Panc1 (cell line): ENCODE measurements at regions not wholly inside any gene's neighbourhood (a gene's known extent, or its start where the extent isn't known, plus 50 kb on each side); places are given as distances from the start of the nearest gene placed in this dataset.

Source experiments
- ATAC-seq: fragments of 200-7000 bp; cut with Tn5 transposase; 2 replicates; pipeline ENCODE4 v1.9.1; 2020; ENCODE audit warnings: mild to moderate bottlenecking, moderate library complexity
- BruUV-seq: library from RNA; stranded (reverse); fragments of 400-500 nt; replicated peaks from 2 replicates; lab custom pipeline; 2021; lab: Mats Ljungman, UMichigan
- CTCF ChIA-PET: fragments of 300-600 bp; sonication (Branson Sonifier 250); formaldehyde crosslinking; loops from one replicate; lab custom pipeline; 2022; ENCODE audit warnings: antibody characterized with exemption; lab: Charles Lee
- POLR2A ChIA-PET: fragments of 300-600 bp; sonication (Branson Sonifier 250); formaldehyde crosslinking; loops from one replicate; lab custom pipeline; 2022; ENCODE audit warnings: antibody characterized with exemption; lab: Charles Lee
- DNase-seq: peaks from one replicate; pipeline ENCODE4 v3.0.0-alpha.2; 2010; ENCODE audit warnings: low read depth, low spot score
- H3K27ac ChIP-seq: 2 replicates; pipeline ENCODE4 v1.5.1; 2011; ENCODE audit warnings: mild to moderate bottlenecking, low read length, inconsistent platforms
- H3K27me3 ChIP-seq: fragments of 200-500 bp; sonication (Bioruptor generic); 2 replicates; pipeline ENCODE4 v1.6.0; 2014; ENCODE audit warnings: low read length, inconsistent platforms; ENCODE audit not compliant: control insufficient read depth, insufficient read depth
- H3K36me3 ChIP-seq: fragments of 200-500 bp; sonication (Bioruptor generic); 2 replicates; pipeline ENCODE4 v1.5.1; 2014; ENCODE audit warnings: inconsistent platforms, mild to moderate bottlenecking, low read length, moderate library complexity; ENCODE audit not compliant: control insufficient read depth, insufficient read depth
- H3K4me1 ChIP-seq: 2 replicates; pipeline ENCODE4 v1.5.1; 2011; ENCODE audit warnings: inconsistent platforms, mild to moderate bottlenecking, low read length, moderate library complexity; ENCODE audit not compliant: control insufficient read depth, insufficient read depth
- H3K4me3 ChIP-seq, 2 experiments: 2 replicates each; pipeline ENCODE4 v1.5.1; 2011 to 2012; ENCODE audit warnings: low read depth in 2 of 2, low read length in 2 of 2, mild to moderate bottlenecking in 2 of 2, inconsistent platforms in 1 of 2, moderate library complexity in 1 of 2
- H3K9me3 ChIP-seq: fragments of 200-500 bp; sonication (Bioruptor generic); 2 replicates; pipeline ENCODE4 v1.5.1; 2014; ENCODE audit warnings: low read depth, mild to moderate bottlenecking, inconsistent platforms, low read length, moderate library complexity; ENCODE audit not compliant: control insufficient read depth, insufficient read depth
- POLR2AphosphoS5 ChIP-seq: IDR thresholded peaks from 2 replicates; pipeline ENCODE4 v1.6.1; 2012; ENCODE audit warnings: mild to moderate bottlenecking, low read depth, low read length, moderate library complexity
- SIN3A ChIP-seq: IDR thresholded peaks from 2 replicates; pipeline ENCODE4 v1.6.1; 2012; ENCODE audit warnings: low read depth, mild to moderate bottlenecking, low read length, moderate library complexity, borderline replicate concordance; ENCODE audit not compliant: insufficient read depth
- TCF7L2 ChIP-seq: IDR thresholded peaks from 2 replicates; pipeline ENCODE4 v1.6.1; 2011; ENCODE audit warnings: mild to moderate bottlenecking, low read depth, low read length, inconsistent platforms
- in situ Hi-C: cut with HindIII; loops from 2 replicates; pipeline ENCODE4 v1.10.0; 2016; ENCODE audit warnings: low sequenced_read_pairs, low pct_unique_long_range_greater_than_20kb
- intact Hi-C: fragments of 100-400 bp; cut with micrococcal nuclease; formaldehyde crosslinking; loops from one replicate; pipeline ENCODE4 v1.10.0; 2022; ENCODE audit not compliant: unreplicated experiment
- TF ChIP-seq, protein P1 (sequence below): fragments of 450-650 bp; IDR thresholded peaks from 2 replicates; pipeline ENCODE4 v1.5.1; 2017; ENCODE audit warnings: mild to moderate bottlenecking
- TF ChIP-seq, protein P2 (sequence below), 2 experiments: IDR thresholded peaks; 2 replicates each; pipeline ENCODE4 v1.6.1; 2011 to 2012; ENCODE audit warnings: low read depth in 2 of 2, control low read depth in 1 of 2, low read length in 1 of 2, mild to moderate bottlenecking in 1 of 2, moderate library complexity in 1 of 2; ENCODE audit not compliant: insufficient read depth in 1 of 2

GRCh38 chr10:112896273-112896672 lies 53.8 kb upstream of the TCF7L2 start:
- CTCF ChIA-PET: no interaction called here
- Histone ChIP-seq H3K4me3 (no peak overlapping the region), H3K36me3 (no peaks in the 10 kb centered on the region), H3K27ac (no peak overlapping the region), H3K27me3 (no peaks in the 10 kb centered on the region), H3K9me3 (no peaks in the 10 kb centered on the region), H3K4me1 (no peaks in the 10 kb centered on the region)
- in situ Hi-C loops (no loop called here), intact Hi-C loops (no loop called here)
- POLR2A ChIA-PET: interaction anchor here (0.6 kb wide), 1 partner anchor 20 kb away, joined by 3 read pairs; no protein-coding TSS in a partner anchor
- BruUV-seq: no TSS peak
- no peak for TF ChIP-seq SIN3A
- TF ChIP-seq TCF7L2: no peak
- TF ChIP-seq, protein P1, sequence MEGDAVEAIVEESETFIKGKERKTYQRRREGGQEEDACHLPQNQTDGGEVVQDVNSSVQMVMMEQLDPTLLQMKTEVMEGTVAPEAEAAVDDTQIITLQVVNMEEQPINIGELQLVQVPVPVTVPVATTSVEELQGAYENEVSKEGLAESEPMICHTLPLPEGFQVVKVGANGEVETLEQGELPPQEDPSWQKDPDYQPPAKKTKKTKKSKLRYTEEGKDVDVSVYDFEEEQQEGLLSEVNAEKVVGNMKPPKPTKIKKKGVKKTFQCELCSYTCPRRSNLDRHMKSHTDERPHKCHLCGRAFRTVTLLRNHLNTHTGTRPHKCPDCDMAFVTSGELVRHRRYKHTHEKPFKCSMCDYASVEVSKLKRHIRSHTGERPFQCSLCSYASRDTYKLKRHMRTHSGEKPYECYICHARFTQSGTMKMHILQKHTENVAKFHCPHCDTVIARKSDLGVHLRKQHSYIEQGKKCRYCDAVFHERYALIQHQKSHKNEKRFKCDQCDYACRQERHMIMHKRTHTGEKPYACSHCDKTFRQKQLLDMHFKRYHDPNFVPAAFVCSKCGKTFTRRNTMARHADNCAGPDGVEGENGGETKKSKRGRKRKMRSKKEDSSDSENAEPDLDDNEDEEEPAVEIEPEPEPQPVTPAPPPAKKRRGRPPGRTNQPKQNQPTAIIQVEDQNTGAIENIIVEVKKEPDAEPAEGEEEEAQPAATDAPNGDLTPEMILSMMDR: no peak
- TF ChIP-seq, protein P2, sequence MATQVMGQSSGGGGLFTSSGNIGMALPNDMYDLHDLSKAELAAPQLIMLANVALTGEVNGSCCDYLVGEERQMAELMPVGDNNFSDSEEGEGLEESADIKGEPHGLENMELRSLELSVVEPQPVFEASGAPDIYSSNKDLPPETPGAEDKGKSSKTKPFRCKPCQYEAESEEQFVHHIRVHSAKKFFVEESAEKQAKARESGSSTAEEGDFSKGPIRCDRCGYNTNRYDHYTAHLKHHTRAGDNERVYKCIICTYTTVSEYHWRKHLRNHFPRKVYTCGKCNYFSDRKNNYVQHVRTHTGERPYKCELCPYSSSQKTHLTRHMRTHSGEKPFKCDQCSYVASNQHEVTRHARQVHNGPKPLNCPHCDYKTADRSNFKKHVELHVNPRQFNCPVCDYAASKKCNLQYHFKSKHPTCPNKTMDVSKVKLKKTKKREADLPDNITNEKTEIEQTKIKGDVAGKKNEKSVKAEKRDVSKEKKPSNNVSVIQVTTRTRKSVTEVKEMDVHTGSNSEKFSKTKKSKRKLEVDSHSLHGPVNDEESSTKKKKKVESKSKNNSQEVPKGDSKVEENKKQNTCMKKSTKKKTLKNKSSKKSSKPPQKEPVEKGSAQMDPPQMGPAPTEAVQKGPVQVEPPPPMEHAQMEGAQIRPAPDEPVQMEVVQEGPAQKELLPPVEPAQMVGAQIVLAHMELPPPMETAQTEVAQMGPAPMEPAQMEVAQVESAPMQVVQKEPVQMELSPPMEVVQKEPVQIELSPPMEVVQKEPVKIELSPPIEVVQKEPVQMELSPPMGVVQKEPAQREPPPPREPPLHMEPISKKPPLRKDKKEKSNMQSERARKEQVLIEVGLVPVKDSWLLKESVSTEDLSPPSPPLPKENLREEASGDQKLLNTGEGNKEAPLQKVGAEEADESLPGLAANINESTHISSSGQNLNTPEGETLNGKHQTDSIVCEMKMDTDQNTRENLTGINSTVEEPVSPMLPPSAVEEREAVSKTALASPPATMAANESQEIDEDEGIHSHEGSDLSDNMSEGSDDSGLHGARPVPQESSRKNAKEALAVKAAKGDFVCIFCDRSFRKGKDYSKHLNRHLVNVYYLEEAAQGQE (IDR thresholded peaks at IDR 0.05; ENCODE audit: insufficient read depth in 1 of 2, low read depth in 2 of 2, low read length in 1 of 2): no peak
- no peak for TF ChIP-seq POLR2AphosphoS5
- DNase-seq (no peak), ATAC-seq (no peak)

GRCh38 chr10:112896722-112897121 lies 53.3 kb upstream of the TCF7L2 start:
- in situ Hi-C loops: no loop called here
- BruUV-seq: no TSS peak
- ChIA-PET CTCF (no interaction called here), POLR2A (interaction anchor here (0.6 kb wide), 1 partner anchor 19 kb away, joined by 3 read pairs; no protein-coding TSS in a partner anchor)
- intact Hi-C loops: no loop called here
- Histone ChIP-seq H3K27me3 (no peaks in the 10 kb centered on the region), H3K4me1 (no peaks in the 10 kb centered on the region), H3K27ac (no peak overlapping the region), H3K4me3 (no peak overlapping the region), H3K36me3 (no peaks in the 10 kb centered on the region), H3K9me3 (no peaks in the 10 kb centered on the region)
- ATAC-seq (no peak), DNase-seq (no peak)
- no peak for TF ChIP-seq SIN3A
- TF ChIP-seq TCF7L2: no peak
- TF ChIP-seq, protein P2 (IDR thresholded peaks at IDR 0.05; ENCODE audit: insufficient read depth in 1 of 2, low read depth in 2 of 2, low read length in 1 of 2): no peak
- TF ChIP-seq, protein P1: no peak
- TF ChIP-seq POLR2AphosphoS5: no peak
